ENCODE measurements at regions not wholly inside any gene's neighbourhood (a gene's known extent, or its start where the extent isn't known, plus 50 kb on each side); places are given as distances from the start of the nearest gene placed in this dataset.
"Not testable (repeated sequence)": the region's sequence is repeated elsewhere in the genome, so short reads cannot be mapped to it uniquely, and the experiment has no call there.

DNA sequence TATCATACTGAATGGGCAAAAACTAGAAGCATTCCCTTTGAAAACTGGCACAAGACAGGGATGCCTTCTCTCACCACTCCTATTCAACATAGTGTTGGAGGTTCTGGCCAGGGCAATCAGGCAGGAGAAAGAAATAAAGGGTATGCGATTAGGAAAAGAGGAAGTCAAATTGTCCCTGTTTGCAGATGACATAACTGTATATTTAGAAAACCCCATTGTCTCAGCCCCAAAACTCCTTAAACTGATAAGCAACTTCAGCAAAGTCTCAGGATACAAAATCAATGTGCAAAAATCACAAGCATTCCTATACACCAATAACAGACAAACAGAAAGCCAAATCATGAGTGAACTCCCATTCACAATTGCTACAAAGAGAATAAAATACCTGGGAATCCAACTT, 52.5 kb upstream of the CCDC71L start:
- not testable (repeated sequence) for ATAC-seq; DNase-seq; H3K4me3 Mint-ChIP-seq; H3K27me3 Mint-ChIP-seq (ENCODE audit: low read depth); H3K4me1 Mint-ChIP-seq (ENCODE audit: low read depth); H3K9me3 Mint-ChIP-seq; H3K36me3 Mint-ChIP-seq (ENCODE audit: insufficient read depth)

DNA sequence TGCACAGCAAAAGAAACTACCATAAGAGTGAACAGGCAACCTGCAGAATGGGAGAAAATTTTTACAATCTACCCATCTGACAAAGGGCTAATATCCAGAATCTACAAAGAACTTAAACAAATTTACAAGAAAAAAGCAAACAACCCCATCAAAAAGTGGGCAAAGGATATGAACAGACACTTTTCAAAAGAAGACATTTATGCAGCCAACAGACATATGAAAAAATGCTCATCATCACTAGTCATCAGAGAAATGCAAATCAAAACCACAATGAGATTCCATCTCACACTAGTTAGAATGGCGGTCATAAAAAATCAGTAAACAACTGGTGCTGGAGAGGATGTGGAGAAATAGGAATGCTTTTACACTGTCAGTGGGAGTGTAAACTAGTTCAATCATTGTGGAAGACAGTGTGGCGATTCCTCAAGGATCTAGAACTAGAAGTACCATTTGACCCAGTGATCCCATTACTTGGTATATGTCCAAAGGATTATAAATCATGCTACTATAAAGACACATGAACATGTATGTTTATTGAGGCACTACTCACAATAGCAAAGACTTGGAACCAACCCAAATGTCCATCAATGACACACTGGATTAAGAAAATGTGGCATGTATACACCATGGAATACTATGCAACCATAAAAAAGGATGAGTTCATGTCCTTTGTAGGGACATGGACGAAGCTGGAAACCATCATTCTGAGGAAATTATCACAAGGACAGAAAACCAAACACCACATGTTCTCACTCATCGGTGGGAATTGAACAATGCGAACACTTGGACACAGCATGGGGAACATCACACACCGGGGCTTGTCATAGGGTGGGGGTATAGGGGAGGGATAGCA, 53.9 kb upstream of the CCDC71L start:
- not testable (repeated sequence) for H3K4me3 Mint-ChIP-seq

DNA sequence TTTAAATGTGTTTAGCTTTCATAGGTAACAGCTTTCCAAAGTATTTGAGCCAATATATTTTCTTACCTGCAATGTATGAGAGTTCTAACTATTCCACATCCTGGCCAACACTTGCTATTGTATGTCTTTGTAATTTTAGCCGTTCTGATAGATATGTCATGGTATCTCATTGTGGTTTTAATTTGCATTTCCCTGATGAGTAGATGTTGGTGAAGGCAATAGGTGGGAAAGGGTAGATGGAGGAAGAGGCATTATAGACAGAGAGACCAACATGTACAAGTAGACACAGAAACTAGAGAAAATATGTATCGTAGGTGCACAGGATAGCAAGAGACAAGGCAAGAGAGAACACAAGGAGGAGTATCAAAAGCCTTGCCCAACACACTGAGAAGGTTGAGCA, 54.8 kb upstream of the CCDC71L start:
- ATAC-seq (no peak), DNase-seq (no peak)
- Mint-ChIP-seq H3K27me3 (ENCODE audit: low read depth) (no peaks in the 10 kb centered on the region), H3K36me3 (ENCODE audit: insufficient read depth) (peaks cover 3% of the 10 kb centered on the region), H3K4me1 (ENCODE audit: low read depth) (peaks cover 14% of the 10 kb centered on the region), H3K9me3 (peaks cover 2% of the 10 kb centered on the region), H3K4me3 (no peak overlapping the region)

More for the DNA sequence above, 53.9 kb upstream of the CCDC71L start:
- H3K9me3 Mint-ChIP-seq; DNase-seq; H3K36me3 Mint-ChIP-seq (ENCODE audit: insufficient read depth); ATAC-seq; H3K27me3 Mint-ChIP-seq (ENCODE audit: low read depth); H3K4me1 Mint-ChIP-seq (ENCODE audit: low read depth): not testable (repeated sequence)

DNA sequence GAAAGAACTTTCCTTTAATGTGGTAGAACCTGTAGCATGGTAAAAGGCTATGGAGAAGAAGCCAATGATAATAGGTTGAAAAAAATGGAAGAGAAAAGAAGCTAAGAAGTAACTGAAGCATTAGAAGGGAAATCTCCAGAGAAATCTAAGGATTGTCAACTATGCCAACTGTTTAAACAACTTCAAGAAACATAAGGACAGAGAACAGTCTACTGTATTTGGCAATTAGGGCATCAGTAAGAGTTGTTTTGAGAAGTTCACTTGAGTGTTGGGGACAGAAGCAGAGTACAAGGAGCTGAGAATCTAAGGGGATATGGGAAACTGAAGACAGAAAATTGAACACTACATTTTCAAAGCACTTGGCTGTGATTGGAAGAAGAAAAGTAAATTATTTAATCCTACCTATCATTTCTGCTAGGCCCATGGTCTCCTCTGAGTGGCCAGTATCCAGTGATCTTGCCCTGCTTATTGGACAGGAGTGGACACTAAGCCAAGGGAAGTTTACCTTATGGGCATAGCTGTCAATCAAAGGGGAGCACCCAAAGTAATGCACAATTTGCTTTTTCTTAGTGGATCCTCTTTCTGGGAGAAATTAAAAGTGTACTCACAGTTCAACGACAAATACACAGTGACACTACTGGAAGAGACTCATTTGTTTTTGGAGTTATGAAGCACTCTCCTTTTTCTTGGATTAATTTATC, 56.4 kb upstream of the CCDC71L start:
- no peaks in the 10 kb centered on the region for H3K27me3 Mint-ChIP-seq (ENCODE audit: low read depth)

DNA sequence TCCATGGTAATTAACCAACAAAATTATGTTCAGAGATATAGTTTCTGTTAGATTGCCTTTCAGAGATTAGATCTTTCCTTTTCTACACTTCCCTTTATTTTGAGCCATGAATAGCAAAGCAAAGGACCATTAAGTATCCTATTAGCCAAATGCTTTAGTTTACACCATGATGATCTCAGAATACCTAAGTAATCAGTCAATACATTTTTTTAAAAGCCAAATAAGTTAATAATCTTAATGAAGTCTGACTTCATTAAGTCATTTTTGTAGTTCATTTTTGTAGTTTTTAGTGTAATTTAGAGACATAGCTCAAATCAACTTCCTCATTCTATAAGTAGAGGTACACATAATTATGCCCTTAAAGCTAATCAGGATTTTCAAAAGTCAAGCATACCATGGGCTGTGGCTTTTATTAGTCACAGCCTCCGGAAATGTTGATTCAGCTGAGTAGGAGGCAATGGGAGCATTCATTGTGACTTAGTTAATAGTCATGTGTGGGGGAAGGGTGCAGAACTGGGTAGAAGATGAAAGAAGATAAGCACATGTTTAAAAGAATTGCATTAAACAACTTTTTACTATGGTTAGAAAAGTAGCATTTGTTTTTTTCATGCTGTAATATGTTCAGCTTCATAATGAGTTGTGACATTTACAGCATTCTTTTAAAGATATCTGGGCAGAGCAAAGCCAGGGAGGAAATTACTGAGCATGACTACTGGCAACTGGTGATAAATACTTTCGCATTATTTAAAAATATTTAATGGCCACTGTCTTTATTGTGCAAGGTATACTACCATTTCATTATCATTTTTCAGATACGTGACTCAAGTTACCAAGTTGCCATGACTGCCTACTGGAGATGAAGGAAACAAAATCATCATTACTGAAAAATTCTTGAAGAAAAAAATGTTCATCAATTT, 57.3 kb upstream of the CCDC71L start:
- ATAC-seq (peak; percentile 99), DNase-seq (peak; percentile 69)
- Mint-ChIP-seq H3K4me3 (no peak overlapping the region), H3K36me3 (ENCODE audit: insufficient read depth) (peaks cover 3% of the 10 kb centered on the region), H3K27me3 (ENCODE audit: low read depth) (peaks cover 2% of the 10 kb centered on the region), H3K9me3 (peaks cover 3% of the 10 kb centered on the region), H3K4me1 (ENCODE audit: low read depth) (peaks cover 19% of the 10 kb centered on the region)

More for the DNA sequence above, 56.4 kb upstream of the CCDC71L start:
- peaks cover 3% of the 10 kb centered on the region for H3K9me3 Mint-ChIP-seq
- H3K36me3 Mint-ChIP-seq (ENCODE audit: insufficient read depth): peaks cover 3% of the 10 kb centered on the region
- no peak overlapping the region for H3K4me3 Mint-ChIP-seq
- peaks cover 15% of the 10 kb centered on the region for H3K4me1 Mint-ChIP-seq (ENCODE audit: low read depth)
- DNase-seq: no peak
- no peak for ATAC-seq

DNA sequence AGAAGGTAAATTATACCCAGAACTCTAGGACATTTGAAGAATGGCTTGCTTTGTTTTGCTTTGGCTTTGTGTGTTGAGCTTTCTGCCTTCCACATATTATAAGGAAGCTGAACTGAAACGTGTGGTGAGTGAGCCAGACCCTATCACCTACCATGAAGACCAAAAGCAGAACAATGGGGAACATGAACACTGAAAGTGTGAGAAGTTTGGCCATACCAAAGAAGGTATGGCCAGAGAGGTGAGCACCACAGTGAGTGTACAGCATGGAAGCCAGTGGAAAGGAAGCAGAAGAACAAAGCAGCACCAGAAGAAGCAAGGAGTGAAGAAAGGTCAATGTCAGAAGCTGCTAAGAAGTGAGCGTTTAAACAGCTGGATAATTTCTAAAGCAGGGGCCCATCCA, 59.7 kb upstream of the CCDC71L start:
- ATAC-seq: no peak
- Mint-ChIP-seq H3K4me3 (no peak overlapping the region), H3K27me3 (ENCODE audit: low read depth) (peaks cover 3% of the 10 kb centered on the region), H3K9me3 (peaks cover 3% of the 10 kb centered on the region), H3K4me1 (ENCODE audit: low read depth) (peaks cover 17% of the 10 kb centered on the region), H3K36me3 (ENCODE audit: insufficient read depth) (no peaks in the 10 kb centered on the region)
- DNase-seq: no peak

DNA sequence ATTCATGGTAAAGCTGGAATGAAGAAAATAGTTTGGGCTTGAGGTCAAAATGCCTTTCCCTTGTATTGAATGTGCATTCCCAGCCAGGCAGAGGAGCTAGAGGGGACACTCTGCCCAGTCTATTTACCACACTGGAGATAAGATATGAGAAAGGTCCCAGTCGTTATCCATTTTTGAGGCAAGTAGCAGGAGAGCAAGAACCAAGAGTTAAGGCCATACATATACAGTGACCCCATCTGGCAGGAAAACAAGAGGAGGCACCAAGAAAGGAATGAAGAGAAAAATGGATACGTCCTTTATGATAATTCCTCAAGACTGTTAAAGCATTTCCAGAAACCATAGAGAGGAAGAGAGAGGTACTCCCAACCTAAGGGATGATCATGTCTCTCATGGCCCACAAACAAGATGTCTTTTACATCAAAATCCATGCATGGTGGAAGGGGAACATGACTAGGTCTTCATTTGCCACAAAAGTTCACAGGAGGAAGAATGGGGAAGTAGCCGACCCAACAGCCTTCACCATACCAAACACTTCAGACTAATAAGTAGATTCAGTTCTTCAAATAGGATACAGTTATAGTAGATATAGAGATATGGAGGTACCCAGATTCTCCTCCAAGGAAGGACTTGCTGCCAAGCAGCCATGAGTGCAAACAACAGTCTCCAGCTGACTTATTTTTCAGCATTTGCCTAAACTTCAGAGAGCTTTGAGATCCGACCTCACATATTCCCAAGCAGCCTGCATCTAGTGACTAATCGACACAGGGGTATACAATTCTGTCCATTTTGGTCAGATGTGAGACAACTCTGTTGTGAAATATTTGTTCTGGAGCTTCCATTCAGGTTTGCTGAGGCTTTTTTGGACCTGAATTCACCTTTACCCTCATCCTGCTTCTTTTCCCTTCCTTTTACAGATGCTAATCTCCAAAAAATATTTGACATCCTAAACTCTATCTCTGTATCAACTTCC, 61.1 kb upstream of the CCDC71L start:
- no peaks in the 10 kb centered on the region for H3K36me3 Mint-ChIP-seq (ENCODE audit: insufficient read depth)
- no peak overlapping the region for H3K4me3 Mint-ChIP-seq
- peaks cover 3% of the 10 kb centered on the region for H3K27me3 Mint-ChIP-seq (ENCODE audit: low read depth)
- peaks cover 17% of the 10 kb centered on the region for H3K4me1 Mint-ChIP-seq (ENCODE audit: low read depth)
- ATAC-seq (no peak), DNase-seq (no peak)
- H3K9me3 Mint-ChIP-seq: peaks cover 3% of the 10 kb centered on the region

DNA sequence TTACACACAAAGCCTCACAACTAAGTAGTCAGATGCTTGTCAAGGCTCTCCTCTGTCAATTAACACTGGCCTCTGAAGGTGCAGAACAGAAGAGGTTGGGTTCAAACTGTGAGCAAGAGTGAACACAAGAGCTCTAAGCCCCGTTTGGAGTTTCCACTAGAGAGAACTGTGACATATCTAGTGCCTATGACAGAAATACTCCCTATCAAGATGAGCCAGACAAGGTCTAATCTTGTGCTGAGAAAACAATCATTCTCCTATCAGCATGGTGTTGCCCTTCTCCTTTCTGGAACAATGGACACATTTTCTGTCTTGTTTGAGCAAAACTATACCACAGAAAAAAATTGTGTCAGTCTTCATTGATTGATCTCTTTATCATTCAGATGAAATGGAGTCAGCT, 62.4 kb upstream of the CCDC71L start:
- Mint-ChIP-seq H3K4me3 (no peak overlapping the region), H3K36me3 (ENCODE audit: insufficient read depth) (no peaks in the 10 kb centered on the region), H3K4me1 (ENCODE audit: low read depth) (peaks cover 17% of the 10 kb centered on the region), H3K9me3 (peaks cover 3% of the 10 kb centered on the region), H3K27me3 (ENCODE audit: low read depth) (peaks cover 3% of the 10 kb centered on the region)
- DNase-seq (no peak), ATAC-seq (peak; percentile 32 to 39)

DNA sequence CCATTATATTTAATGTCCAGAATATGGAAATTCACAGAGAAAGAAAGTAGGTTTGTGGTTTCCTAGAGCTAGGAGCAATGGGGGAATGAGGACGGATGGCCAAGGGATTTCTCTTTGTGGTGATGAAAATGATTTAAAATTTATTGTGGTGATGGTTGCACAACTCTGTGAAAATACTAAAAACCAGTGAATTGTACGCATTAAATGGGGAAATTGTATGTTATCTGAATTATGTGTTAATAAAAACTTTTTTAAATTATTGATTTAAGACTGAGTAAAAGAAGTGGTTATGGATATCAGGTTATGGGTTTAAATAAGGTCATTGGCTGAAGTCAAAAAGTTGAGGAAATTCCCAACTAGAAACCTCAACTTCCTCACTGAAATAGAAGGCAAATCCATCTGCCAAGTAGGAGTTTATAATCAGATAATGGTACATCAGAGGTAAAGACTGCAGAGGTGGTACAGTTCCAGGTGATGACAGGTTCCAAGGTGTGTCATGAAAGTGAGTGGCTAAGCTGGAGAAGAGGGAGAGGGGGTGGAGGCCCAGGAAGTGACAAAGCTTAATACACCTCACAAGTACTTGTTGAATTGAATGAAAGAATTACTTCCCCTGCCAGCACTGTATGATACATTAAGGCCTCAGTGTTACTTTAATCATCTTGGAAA, 68.9 kb upstream of the CCDC71L start:
- DNase-seq: no peak
- no peaks in the 10 kb centered on the region for H3K36me3 Mint-ChIP-seq (ENCODE audit: insufficient read depth)
- H3K4me1 Mint-ChIP-seq (ENCODE audit: low read depth): peaks cover 35% of the 10 kb centered on the region
- ATAC-seq: peak; percentile 68 to 83
- peak overlapping the region; percentile 20 for H3K4me3 Mint-ChIP-seq
- H3K9me3 Mint-ChIP-seq: no peaks in the 10 kb centered on the region
- H3K27me3 Mint-ChIP-seq (ENCODE audit: low read depth): no peaks in the 10 kb centered on the region

DNA sequence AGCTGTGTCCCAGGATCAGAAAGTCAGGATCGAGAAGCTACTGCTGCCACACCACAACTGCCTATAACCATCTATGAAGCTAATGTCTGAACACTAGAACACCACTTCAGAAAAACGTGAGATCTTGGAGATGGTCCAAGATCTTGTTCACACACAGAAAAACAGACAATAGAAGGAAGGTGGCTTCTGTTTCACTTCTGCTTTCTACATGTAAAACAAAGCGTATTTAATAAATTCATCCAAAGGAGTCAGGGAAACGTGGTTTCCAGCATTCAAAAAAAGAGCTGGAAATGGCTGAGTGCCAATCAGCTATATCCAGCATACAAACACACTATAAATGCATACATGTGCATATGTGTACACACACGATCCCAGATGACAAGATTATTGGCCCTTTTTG, 70.2 kb upstream of the CCDC71L start:
- H3K4me3 Mint-ChIP-seq: no peak overlapping the region
- DNase-seq (no peak), ATAC-seq (no peak)
- H3K27me3 Mint-ChIP-seq (ENCODE audit: low read depth): no peaks in the 10 kb centered on the region
- H3K9me3 Mint-ChIP-seq: no peaks in the 10 kb centered on the region
- H3K36me3 Mint-ChIP-seq (ENCODE audit: insufficient read depth): no peaks in the 10 kb centered on the region
- H3K4me1 Mint-ChIP-seq (ENCODE audit: low read depth): peaks cover 44% of the 10 kb centered on the region

DNA sequence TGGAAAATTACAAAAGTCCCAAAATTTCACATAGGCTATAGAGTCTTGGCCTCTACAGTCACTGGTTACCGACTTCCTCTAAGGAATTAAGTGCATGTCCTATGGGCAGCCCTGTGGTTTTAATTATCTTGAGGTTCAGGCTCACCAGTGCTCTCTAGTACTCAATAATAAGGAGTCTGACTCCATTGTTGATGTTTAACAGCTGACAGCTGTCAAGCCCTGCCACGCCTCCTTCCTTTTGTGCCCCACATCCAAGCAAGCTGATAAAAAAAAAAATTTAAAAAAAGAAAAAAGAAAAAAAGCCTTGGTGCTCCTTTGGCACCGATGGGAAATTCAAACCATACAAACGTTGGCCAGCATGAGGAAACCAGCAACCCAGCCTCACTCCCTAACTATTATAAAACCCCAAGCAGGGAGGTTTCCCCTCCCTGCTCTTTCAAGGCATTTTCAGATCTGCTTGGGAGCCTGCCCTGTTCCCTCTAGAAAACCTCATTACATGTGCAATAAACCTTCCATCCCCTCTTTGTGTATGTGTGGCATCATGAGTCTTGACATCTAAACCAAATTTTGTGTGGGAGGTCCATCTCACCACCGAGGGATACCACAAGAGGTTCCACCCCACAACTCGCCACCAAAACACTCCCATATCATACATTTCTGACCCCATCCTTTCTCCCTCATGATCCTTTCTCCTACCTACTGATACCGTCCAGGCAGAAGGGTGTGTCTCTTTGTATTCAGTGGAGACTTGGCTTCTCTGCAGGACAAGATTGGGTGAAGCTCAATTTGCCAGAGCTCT, 70.9 kb upstream of the CCDC71L start:
- Mint-ChIP-seq H3K4me1 (ENCODE audit: low read depth) (peaks cover 50% of the 10 kb centered on the region), H3K36me3 (ENCODE audit: insufficient read depth) (no peaks in the 10 kb centered on the region), H3K27me3 (ENCODE audit: low read depth) (no peaks in the 10 kb centered on the region), H3K9me3 (no peaks in the 10 kb centered on the region), H3K4me3 (no peak overlapping the region)
- ATAC-seq (peak; percentile 11 to 30), DNase-seq (no peak)

DNA sequence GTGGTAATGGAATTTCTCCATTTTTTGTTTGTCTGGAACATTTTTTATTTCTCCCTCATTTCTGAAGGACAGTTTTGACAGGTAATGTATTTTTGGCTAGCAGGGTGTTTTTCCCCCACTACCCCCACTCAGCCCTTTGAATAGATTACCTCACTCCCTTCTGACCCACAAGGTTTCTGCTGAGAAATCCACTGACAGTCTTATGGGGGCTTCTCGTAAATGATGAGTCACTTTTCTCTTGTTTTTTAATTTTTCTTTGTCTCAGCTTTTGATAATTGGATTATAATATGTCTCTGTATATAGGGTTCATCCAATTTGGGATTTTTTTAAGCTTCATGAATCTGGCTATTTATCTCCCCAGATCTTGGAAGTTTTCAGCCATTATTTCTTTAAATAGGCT, 74.7 kb upstream of the CCDC71L start:
- no peak for ATAC-seq
- DNase-seq: no peak
- H3K9me3 Mint-ChIP-seq: no peaks in the 10 kb centered on the region
- peaks cover 43% of the 10 kb centered on the region for H3K4me1 Mint-ChIP-seq (ENCODE audit: low read depth)
- H3K27me3 Mint-ChIP-seq (ENCODE audit: low read depth): no peaks in the 10 kb centered on the region
- H3K4me3 Mint-ChIP-seq: no peak overlapping the region
- H3K36me3 Mint-ChIP-seq (ENCODE audit: insufficient read depth): no peaks in the 10 kb centered on the region

Data from activated T-cell treated with anti-CD3 and anti-CD28 coated beads, Interleukin-2, amount 50 U/mL, for 4 hours (primary cell).